ENCODE measurements at regions not wholly inside any gene's neighbourhood (a gene's known extent, or its start where the extent isn't known, plus 50 kb on each side); places are given as distances from the start of the nearest gene placed in this dataset.

GRCh38 chr9:12874395-12874794 lies 99.6 kb downstream of the LURAP1L start:
- peak; percentile 20 for DNase-seq

- DNase-seq = no peak
Measured at GRCh38 chr9:12875191-12875590, 100.4 kb downstream of the LURAP1L start.

- DNase-seq = no peak
Measured at GRCh38 chr9:12876872-12877271, 102.1 kb downstream of the LURAP1L start.

- DNase-seq = no peak
Measured at GRCh38 chr9:12878351-12878978, 103.6 kb downstream of the LURAP1L start.

GRCh38 chr9:12879961-12880360 lies 105.1 kb downstream of the LURAP1L start:
- DNase-seq = no peak

GRCh38 chr9:12880406-12881015 lies 105.7 kb downstream of the LURAP1L start:
- no peak for DNase-seq

- DNase-seq = no peak
Measured at GRCh38 chr9:12882430-12882829, 107.6 kb downstream of the LURAP1L start.

GRCh38 chr9:12884736-12885395 lies 110.0 kb downstream of the LURAP1L start:
- peak; percentile 3 for DNase-seq

- no peak for DNase-seq
Measured at GRCh38 chr9:12889402-12890106, 114.7 kb downstream of the LURAP1L start.

GRCh38 chr9:12891588-12891987 lies 116.8 kb downstream of the LURAP1L start:
- DNase-seq = no peak

- no peak for DNase-seq
Measured at GRCh38 chr9:12903316-12903715, 128.5 kb downstream of the LURAP1L start.

GRCh38 chr9:12904261-12905000 lies 129.6 kb downstream of the LURAP1L start:
- DNase-seq = no peak

GRCh38 chr9:12906646-12907045 lies 131.8 kb downstream of the LURAP1L start:
- DNase-seq = no peak

- DNase-seq = no peak
Measured at GRCh38 chr9:12908895-12909294, 134.1 kb downstream of the LURAP1L start.

- no peak for DNase-seq
Measured at GRCh38 chr9:12915366-12915954, 140.6 kb downstream of the LURAP1L start.

GRCh38 chr9:12916042-12916441 lies 141.2 kb downstream of the LURAP1L start:
- no peak for DNase-seq

GRCh38 chr9:12920437-12920836 lies 145.6 kb downstream of the LURAP1L start:
- DNase-seq = no peak

- no peak for DNase-seq
Measured at GRCh38 chr9:12921621-12922020, 146.8 kb downstream of the LURAP1L start.

GRCh38 chr9:12922224-12922866 lies 147.5 kb downstream of the LURAP1L start:
- no peak for DNase-seq

GRCh38 chr9:12923468-12924009 lies 148.7 kb downstream of the LURAP1L start:
- DNase-seq = no peak

- DNase-seq = no peak
Measured at GRCh38 chr9:12930906-12931305, 156.1 kb downstream of the LURAP1L start.

- DNase-seq = no peak
Measured at GRCh38 chr9:12933957-12934356, 159.1 kb downstream of the LURAP1L start.

Measured in NCI-H2171 (cell line).